SK-N-MC (cell line): ENCODE measurements at regions not wholly inside any gene's neighbourhood (a gene's known extent, or its start where the extent isn't known, plus 50 kb on each side); places are given as distances from the start of the nearest gene placed in this dataset.

Experiments
- EZH2 ChIP-seq: fragments of 200-600 bp; sonication (generic); IDR thresholded peaks from one replicate; pipeline ENCODE4 v1.6.1; 2017; ENCODE audit warnings: antibody characterized with exemption
- POLR2AphosphoS5 ChIP-seq: IDR thresholded peaks from 2 replicates; pipeline ENCODE4 v1.6.1; 2012; ENCODE audit warnings: mild to moderate bottlenecking, low read depth, low read length, borderline replicate concordance

GRCh38 chr9:17993024-17993423 is 414.2 kb downstream of the SH3GL2 start:
- TF ChIP-seq POLR2AphosphoS5, result no peak
- no peak for TF ChIP-seq EZH2
